Natural killer cell (primary cell): ENCODE measurements at regions not wholly inside any gene's neighbourhood (a gene's known extent, or its start where the extent isn't known, plus 50 kb on each side); places are given as distances from the start of the nearest gene placed in this dataset.

ENCODE experiments used
- ATAC-seq, 3 donors: fragments of 150-1000 bp in 2 of 3; fragments of 200-7000 bp in 1 of 3; cut with Tn5 transposase; 1 replicate in 1 of 3; 2 replicates in 2 of 3; pipeline ENCODE4 v1.10.0; 2021; ENCODE audit warnings: mild to moderate bottlenecking in 2 of 3, moderate library complexity in 2 of 3
- DNase-seq, 2 donors: peaks; one replicate each; pipeline versions ENCODE4 v3.0.0 to v3.0.0-alpha.2; 2013 to 2021; ENCODE audit warnings: mixed read lengths in 1 of 2
- H3K27ac ChIP-seq: one replicate; pipeline ENCODE4 v1.5.1; 2013; ENCODE audit warnings: mild to moderate bottlenecking, low read length
- H3K27me3 ChIP-seq: one replicate; pipeline ENCODE4 v1.6.1; 2013; ENCODE audit warnings: low read length; ENCODE audit not compliant: control insufficient read depth, insufficient read depth
- H3K36me3 ChIP-seq: one replicate; pipeline ENCODE4 v1.6.1; 2013; ENCODE audit warnings: low read length; ENCODE audit not compliant: control insufficient read depth, insufficient read depth
- H3K4me1 ChIP-seq: one replicate; pipeline ENCODE4 v1.6.1; 2013; ENCODE audit warnings: low read length; ENCODE audit not compliant: control insufficient read depth, insufficient read depth
- H3K4me3 ChIP-seq: one replicate; pipeline ENCODE4 v1.5.1; 2013; ENCODE audit warnings: low read length
- H3K9me3 ChIP-seq: one replicate; pipeline ENCODE4 v1.6.1; 2013; ENCODE audit warnings: low read length; ENCODE audit not compliant: control insufficient read depth, insufficient read depth
- H3K27ac Mint-ChIP-seq, 2 donors: one replicate each; pipeline ENCODE4 v1.8.0; 2022; ENCODE audit warnings: mild to moderate bottlenecking in 2 of 2, mixed read lengths in 2 of 2, moderate library complexity in 1 of 2
- H3K27me3 Mint-ChIP-seq, 2 donors: one replicate each; pipeline ENCODE4 v1.8.0; 2022; ENCODE audit warnings: low read depth in 2 of 2, mixed read lengths in 2 of 2
- H3K36me3 Mint-ChIP-seq: one replicate; pipeline ENCODE4 v1.8.0; 2022; ENCODE audit warnings: mixed read lengths
- H3K4me1 Mint-ChIP-seq, 2 donors: one replicate each; pipeline ENCODE4 v1.8.0; 2022; ENCODE audit warnings: mixed read lengths in 2 of 2
- H3K4me3 Mint-ChIP-seq: one replicate; pipeline ENCODE4 v1.8.0; 2022; ENCODE audit warnings: mild to moderate bottlenecking, moderate library complexity, mixed read lengths
- H3K9me3 Mint-ChIP-seq, 2 donors: one replicate each; pipeline ENCODE4 v1.8.0; 2022; ENCODE audit warnings: mixed read lengths in 2 of 2
- CTCF ChIP-seq: fragments of 200-600 bp; IDR thresholded peaks from one replicate; pipeline ENCODE4 v1.8.0; 2022; ENCODE audit warnings: antibody characterized with exemption
- WGBS: methylation state at CpG from one replicate; pipeline ENCODE4 v1.1.7; 2013; ENCODE audit warnings: missing lambda C conversion rate; ENCODE audit not compliant: insufficient coverage; 5-methylcytosine and 5-hydroxymethylcytosine counted together
- intact Hi-C: fragments of 100-400 bp; cut with micrococcal nuclease; formaldehyde crosslinking; loops from one replicate; pipeline ENCODE4 v1.14.2; 2022

- ATAC-seq (no peak), DNase-seq (no peak)
- H3K27ac Mint-ChIP-seq, result no peak overlapping the region
- no peaks in the 10 kb centered on the region for H3K27me3 ChIP-seq
- H3K27ac ChIP-seq, result no peak overlapping the region
- H3K4me1 Mint-ChIP-seq, result no peaks in the 10 kb centered on the region
- no peak overlapping the region for H3K4me3 ChIP-seq
- 79% methylated on average over 3 of the region's 3 CpGs for WGBS
- no peaks in the 10 kb centered on the region for H3K27me3 Mint-ChIP-seq
- H3K36me3 ChIP-seq, result no peaks in the 10 kb centered on the region
- peaks cover 8% of the 10 kb centered on the region for H3K9me3 ChIP-seq
- H3K4me3 Mint-ChIP-seq, result no peak overlapping the region
- H3K9me3 Mint-ChIP-seq, result peaks cover 7 to 19% of the 10 kb centered on the region in 2 donors
- H3K36me3 Mint-ChIP-seq, result no peaks in the 10 kb centered on the region
- intact Hi-C loops, result no loop called here
- no peak for TF ChIP-seq CTCF
- no peaks in the 10 kb centered on the region for H3K4me1 ChIP-seq
Measured at GRCh38 chr21:20618878-20619277, 379.3 kb upstream of the NCAM2 start.

DNA sequence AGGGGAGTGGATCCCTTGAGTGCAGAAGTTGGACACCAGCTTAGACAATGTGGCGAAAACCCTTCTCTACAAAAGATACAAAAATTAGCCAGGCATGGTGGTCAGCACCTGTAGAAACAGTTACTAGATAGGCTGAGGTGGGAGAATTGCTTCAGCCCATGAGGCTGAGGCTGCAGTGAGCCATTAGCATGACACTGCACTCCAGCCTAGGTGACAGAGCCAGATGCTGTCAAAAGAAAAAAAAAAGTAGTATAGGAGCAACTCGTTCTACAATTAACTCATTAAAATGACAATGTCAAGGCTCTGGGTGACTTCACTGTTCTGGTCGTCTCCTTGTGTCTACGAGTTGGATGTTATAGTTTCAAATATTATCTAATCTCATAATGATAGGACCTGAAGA, 370.6 kb upstream of the NCAM2 start:
- Histone ChIP-seq H3K4me1 (no peaks in the 10 kb centered on the region), H3K27me3 (no peaks in the 10 kb centered on the region), H3K36me3 (no peaks in the 10 kb centered on the region), H3K9me3 (peaks cover 8% of the 10 kb centered on the region), H3K4me3 (no peak overlapping the region), H3K27ac (no peak overlapping the region)
- Mint-ChIP-seq H3K9me3 (peaks cover 9 to 17% of the 10 kb centered on the region in 2 donors), H3K27ac (no peak overlapping the region), H3K36me3 (no peaks in the 10 kb centered on the region), H3K4me1 (no peaks in the 10 kb centered on the region), H3K4me3 (no peak overlapping the region), H3K27me3 (no peaks in the 10 kb centered on the region)
- no peak for ATAC-seq
- intact Hi-C loops, result no loop called here
- no peak for TF ChIP-seq CTCF
- WGBS, result 80% methylated on average over 1 of the region's 4 CpGs
- DNase-seq, result no peak

GRCh38 chr21:20631633-20632032, 366.6 kb upstream of the NCAM2 start:
- intact Hi-C loops, result no loop called here
- ATAC-seq, result no peak
- Histone ChIP-seq H3K36me3 (no peaks in the 10 kb centered on the region), H3K9me3 (no peaks in the 10 kb centered on the region), H3K27ac (no peak overlapping the region), H3K4me1 (no peaks in the 10 kb centered on the region), H3K27me3 (no peaks in the 10 kb centered on the region), H3K4me3 (no peak overlapping the region)
- Mint-ChIP-seq H3K4me1 (no peaks in the 10 kb centered on the region), H3K9me3 (peaks cover 13 to 17% of the 10 kb centered on the region in 2 donors), H3K27me3 (no peaks in the 10 kb centered on the region), H3K27ac (no peak overlapping the region), H3K36me3 (no peaks in the 10 kb centered on the region), H3K4me3 (no peak overlapping the region)
- WGBS, result 100% methylated on average over 1 of the region's 1 CpG
- TF ChIP-seq CTCF, result no peak
- DNase-seq, result no peak

- peaks cover 14 to 18% of the 10 kb centered on the region in 2 donors for H3K9me3 Mint-ChIP-seq
- ATAC-seq, result no peak
- no peak overlapping the region for H3K27ac ChIP-seq
- H3K4me1 Mint-ChIP-seq, result no peaks in the 10 kb centered on the region
- WGBS, result 55% methylated on average over 2 of the region's 2 CpGs
- peaks cover 2% of the 10 kb centered on the region for H3K9me3 ChIP-seq
- H3K36me3 Mint-ChIP-seq, result no peaks in the 10 kb centered on the region
- H3K36me3 ChIP-seq, result no peaks in the 10 kb centered on the region
- no peaks in the 10 kb centered on the region for H3K27me3 ChIP-seq
- no peaks in the 10 kb centered on the region for H3K27me3 Mint-ChIP-seq
- no peaks in the 10 kb centered on the region for H3K4me1 ChIP-seq
- TF ChIP-seq CTCF, result no peak
- H3K27ac Mint-ChIP-seq, result no peak overlapping the region
- no peak overlapping the region for H3K4me3 Mint-ChIP-seq
- no peak overlapping the region for H3K4me3 ChIP-seq
- intact Hi-C loops, result no loop called here
- DNase-seq, result no peak
Measured at GRCh38 chr21:20639026-20639425, 359.2 kb upstream of the NCAM2 start.
